ENCODE measurements at regions not wholly inside any gene's neighbourhood (a gene's known extent, or its start where the extent isn't known, plus 50 kb on each side); places are given as distances from the start of the nearest gene placed in this dataset.

GRCh38 chr14:82776958-82777357 lies 1243.3 kb upstream of the SEL1L start (continued):
- no peak for TF ChIP-seq ZNF281 (CRISPR knock-in tag; IDR thresholded peaks at IDR 0.05)
- no peak for TF ChIP-seq ATF2 (CRISPR knock-in tag; IDR thresholded peaks at IDR 0.05; ENCODE audit: borderline replicate concordance, low read depth)

- Mint-ChIP-seq H3K4me3 (no peak overlapping the region), H3K9me3 (no peaks in the 10 kb centered on the region), H3K36me3 (no peaks in the 10 kb centered on the region), H3K27ac (no peak overlapping the region), H3K4me1 (no peaks in the 10 kb centered on the region), H3K27me3 (ENCODE audit: low read depth) (no peaks in the 10 kb centered on the region)
- ChIA-PET POLR2A (no interaction called here), CTCF (no interaction called here)
- no peak for TF ChIP-seq CREM (CRISPR knock-in tag; IDR thresholded peaks at IDR 0.05)
- no peak for DNase-seq (ENCODE audit: low spot score)
- ATAC-seq: no peak
These were observed 1244.4 kb upstream of the SEL1L start for GRCh38 chr14:82778008-82778590.

GRCh38 chr14:82778601-82779000 lies 1244.9 kb upstream of the SEL1L start:
- Mint-ChIP-seq H3K9me3 (no peaks in the 10 kb centered on the region), H3K4me3 (no peak overlapping the region), H3K36me3 (no peaks in the 10 kb centered on the region), H3K4me1 (no peaks in the 10 kb centered on the region), H3K27ac (no peak overlapping the region), H3K27me3 (ENCODE audit: low read depth) (no peaks in the 10 kb centered on the region)
- DNase-seq (ENCODE audit: low spot score) (no peak), ATAC-seq (no peak)
- ChIA-PET POLR2A (no interaction called here), CTCF (no interaction called here)
- TF ChIP-seq ZNF532 (CRISPR knock-in tag; IDR thresholded peaks at IDR 0.05; ENCODE audit: borderline replicate concordance): no peak

- Mint-ChIP-seq H3K27me3 (ENCODE audit: low read depth) (no peaks in the 10 kb centered on the region), H3K4me3 (no peak overlapping the region), H3K4me1 (no peaks in the 10 kb centered on the region), H3K27ac (no peak overlapping the region), H3K36me3 (no peaks in the 10 kb centered on the region), H3K9me3 (no peaks in the 10 kb centered on the region)
- ChIA-PET CTCF (no interaction called here), POLR2A (no interaction called here)
- DNase-seq (ENCODE audit: low spot score) (no peak), ATAC-seq (no peak)
- TF ChIP-seq SP1 (CRISPR knock-in tag; conservative IDR thresholded peaks at IDR 0.05) (no peak), ZNF396 (CRISPR knock-in tag; IDR thresholded peaks at IDR 0.05; ENCODE audit: borderline replicate concordance) (no peak), MLX (CRISPR knock-in tag; IDR thresholded peaks at IDR 0.05) (no peak), ELF4 (CRISPR knock-in tag; IDR thresholded peaks at IDR 0.05; ENCODE audit: low read depth) (no peak), ZBTB43 (CRISPR knock-in tag; IDR thresholded peaks at IDR 0.05) (no peak), FOXJ3 (CRISPR knock-in tag; IDR thresholded peaks at IDR 0.05; ENCODE audit: borderline replicate concordance) (no peak), CDX4 (CRISPR knock-in tag; IDR thresholded peaks at IDR 0.05; ENCODE audit: borderline replicate concordance) (no peak), TEAD1 (CRISPR knock-in tag; IDR thresholded peaks at IDR 0.05) (no peak), ZSCAN18 (CRISPR knock-in tag; IDR thresholded peaks at IDR 0.05) (no peak), MXD4 (CRISPR knock-in tag; IDR thresholded peaks at IDR 0.05; ENCODE audit: borderline replicate concordance) (no peak), E2F5 (CRISPR knock-in tag; IDR thresholded peaks at IDR 0.05) (no peak)
These were observed 1245.6 kb upstream of the SEL1L start for GRCh38 chr14:82779301-82779700.

All from WTC11 (cell line).